CD14-positive monocyte (primary cell): ENCODE measurements at regions not wholly inside any gene's neighbourhood (a gene's known extent, or its start where the extent isn't known, plus 50 kb on each side); places are given as distances from the start of the nearest gene placed in this dataset.

Experiments
- DNase-seq, 3 donors: peaks; one replicate each; pipeline ENCODE4 v3.0.0-alpha.2; 2011 to 2022
- H2AFZ ChIP-seq: 2 replicates; pipeline ENCODE4 v1.6.0; 2012; ENCODE audit warnings: mild to moderate bottlenecking, low read depth, low read length, inconsistent platforms; ENCODE audit not compliant: insufficient read depth, poor library complexity, severe bottlenecking
- H3K27ac ChIP-seq, 2 donors: 1 replicate in 1 of 2; 2 replicates in 1 of 2; pipeline ENCODE4 v1.5.1; 2012 to 2013; ENCODE audit warnings: low read length in 2 of 2, control low read depth in 1 of 2, inconsistent platforms in 1 of 2, low read depth in 1 of 2, mild to moderate bottlenecking in 1 of 2
- H3K27me3 ChIP-seq, 2 donors: one replicate each; pipeline versions ENCODE4 v1.6.0 to v1.6.1; 2011 to 2013; ENCODE audit warnings: low read length in 2 of 2; ENCODE audit not compliant: control insufficient read depth in 2 of 2, insufficient read depth in 2 of 2
- H3K36me3 ChIP-seq, 2 donors: replicated peaks in 1 of 2; 1 replicate in 1 of 2; 2 replicates in 1 of 2; pipeline versions ENCODE4 v1.5.1 to v1.6.1; 2012 to 2013; ENCODE audit warnings: low read length in 2 of 2, control low read depth in 1 of 2, inconsistent platforms in 1 of 2, mild to moderate bottlenecking in 1 of 2; ENCODE audit not compliant: insufficient read depth in 2 of 2, control insufficient read depth in 1 of 2
- H3K4me1 ChIP-seq, 2 donors: 1 replicate in 1 of 2; 2 replicates in 1 of 2; pipeline versions ENCODE4 v1.5.1 to v1.6.1; 2012 to 2013; ENCODE audit warnings: low read length in 2 of 2, control low read depth in 1 of 2, inconsistent platforms in 1 of 2, mild to moderate bottlenecking in 1 of 2, moderate library complexity in 1 of 2; ENCODE audit not compliant: insufficient read depth in 2 of 2, control insufficient read depth in 1 of 2
- H3K4me2 ChIP-seq: replicated peaks from 2 replicates; pipeline ENCODE3; 2012; ENCODE audit warnings: low read length, moderate library complexity, mild to moderate bottlenecking; ENCODE audit not compliant: poor library complexity, severe bottlenecking; ENCODE audit errors: extremely low read depth
- H3K4me3 ChIP-seq, 3 experiments: fragments of 200-600 bp in 1 of 3; sonication (generic) in 1 of 3; replicated peaks in 1 of 3; 1 replicate in 2 of 3; 2 replicates in 1 of 3; pipeline ENCODE4 v1.5.1; 2011 to 2013; ENCODE audit warnings: low read length in 3 of 3, mild to moderate bottlenecking in 3 of 3, control low read depth in 2 of 3, low read depth in 2 of 3, inconsistent platforms in 1 of 3, moderate library complexity in 1 of 3
- H3K79me2 ChIP-seq: 2 replicates; pipeline ENCODE4 v1.6.0; 2012; ENCODE audit warnings: mild to moderate bottlenecking, control low read depth, inconsistent platforms, low read length, moderate library complexity; ENCODE audit not compliant: insufficient read depth
- H3K9ac ChIP-seq: 2 replicates; pipeline ENCODE4 v1.6.0; 2017; ENCODE audit warnings: low read length, mild to moderate bottlenecking; ENCODE audit not compliant: insufficient read depth, poor library complexity, severe bottlenecking
- H3K9me3 ChIP-seq, 2 donors: replicated peaks in 1 of 2; 1 replicate in 1 of 2; 2 replicates in 1 of 2; pipeline versions ENCODE4 v1.5.1 to v1.6.1; 2012 to 2013; ENCODE audit warnings: low read length in 2 of 2, control low read depth in 1 of 2; ENCODE audit not compliant: control insufficient read depth in 1 of 2, insufficient read depth in 1 of 2
- H4K20me1 ChIP-seq: 2 replicates; pipeline ENCODE4 v1.6.0; 2012; ENCODE audit warnings: mild to moderate bottlenecking, low read length, control low read depth, moderate library complexity; ENCODE audit not compliant: insufficient read depth
- H3K27ac Mint-ChIP-seq, 7 donors: one replicate each; pipeline ENCODE4 v1.8.0; 2020; ENCODE audit warnings: mild to moderate bottlenecking in 7 of 7, mixed read lengths in 7 of 7, moderate library complexity in 6 of 7, inconsistent platforms in 2 of 7
- H3K27me3 Mint-ChIP-seq, 3 donors: one replicate each; pipeline ENCODE4 v1.8.0; 2021 to 2022; ENCODE audit warnings: low read depth in 3 of 3, mild to moderate bottlenecking in 3 of 3, mixed read lengths in 3 of 3, moderate library complexity in 3 of 3, inconsistent platforms in 1 of 3
- H3K36me3 Mint-ChIP-seq, 2 donors: one replicate each; pipeline ENCODE4 v1.8.0; 2020; ENCODE audit warnings: mixed read lengths in 2 of 2, inconsistent platforms in 1 of 2, mild to moderate bottlenecking in 1 of 2
- H3K4me1 Mint-ChIP-seq: one replicate; pipeline ENCODE4 v1.8.0; 2020; ENCODE audit warnings: mild to moderate bottlenecking, mixed read lengths
- H3K4me3 Mint-ChIP-seq, 2 donors: one replicate each; pipeline ENCODE4 v1.8.0; 2020; ENCODE audit warnings: mild to moderate bottlenecking in 2 of 2, mixed read lengths in 2 of 2, moderate library complexity in 1 of 2
- H3K9me3 Mint-ChIP-seq, 7 donors: one replicate each; pipeline ENCODE4 v1.8.0; 2020 to 2022; ENCODE audit warnings: mixed read lengths in 7 of 7, mild to moderate bottlenecking in 6 of 7, moderate library complexity in 6 of 7, inconsistent platforms in 2 of 7
- CTCF ChIP-seq: fragments of 200-600 bp; IDR thresholded peaks from one replicate; pipeline ENCODE4 v1.8.0; 2022; ENCODE audit warnings: antibody characterized with exemption, mild to moderate bottlenecking
- WGBS: methylation state at CpG from one replicate; pipeline ENCODE4 v1.1.5; 2013; ENCODE audit warnings: missing lambda C conversion rate; ENCODE audit not compliant: insufficient coverage; 5-methylcytosine and 5-hydroxymethylcytosine counted together
- intact Hi-C, 2 donors: fragments of 100-400 bp; cut with micrococcal nuclease; formaldehyde crosslinking; loops; one replicate each; pipeline versions ENCODE4 v1.15.0 to v1.15.1; 2023

GRCh38 chr2:236901956-236902355 is 183.7 kb upstream of the COPS8 start:
- TF ChIP-seq CTCF = no peak
- WGBS = 80% methylated on average over 3 of the region's 4 CpGs
- intact Hi-C loops = no loop called here

DNA sequence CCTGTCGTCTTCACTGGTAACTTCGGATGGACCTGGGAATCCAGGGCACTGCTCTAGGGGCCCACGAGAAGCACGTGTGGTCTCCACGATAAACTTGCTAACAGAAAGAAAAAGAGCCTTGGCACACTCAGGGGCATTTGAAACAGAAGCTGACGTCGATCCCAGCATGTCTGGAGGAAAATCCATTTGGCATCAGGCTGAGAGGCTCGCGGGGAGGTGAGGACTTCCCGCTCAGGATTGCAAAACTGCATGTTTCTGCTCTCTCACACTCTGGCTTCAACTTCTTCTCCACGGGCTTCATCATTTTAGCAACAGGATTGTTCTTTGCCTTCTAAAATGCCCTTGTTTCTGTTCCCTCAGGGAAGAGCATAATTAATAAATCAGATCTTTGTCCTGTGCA is 181.7 kb upstream of the COPS8 start:
- no peak overlapping the region for H3K27ac Mint-ChIP-seq
- Histone ChIP-seq H3K79me2 (no peaks in the 10 kb centered on the region), H3K9ac (no peak overlapping the region), H3K9me3 (no peaks in the 10 kb centered on the region), H3K27ac (no peak overlapping the region), H3K4me2 (no peak overlapping the region), H3K27me3 (peaks cover 3 to 20% of the 10 kb centered on the region in 2 donors), H3K4me1 (no peaks in the 10 kb centered on the region), H3K4me3 (no peak overlapping the region), H3K36me3 (no peaks in the 10 kb centered on the region), H4K20me1 (no peaks in the 10 kb centered on the region), H2AFZ (no peak overlapping the region)
- H3K9me3 Mint-ChIP-seq = no peaks in the 10 kb centered on the region
- H3K27me3 Mint-ChIP-seq = peaks cover 23 to 52% (median 30%) of the 10 kb centered on the region in 3 donors
- no peak for TF ChIP-seq CTCF
- H3K4me1 Mint-ChIP-seq = no peaks in the 10 kb centered on the region
- H3K36me3 Mint-ChIP-seq = no peaks in the 10 kb centered on the region
- DNase-seq = no peak
- H3K4me3 Mint-ChIP-seq = peak overlapping the region in 1 of 2 donors; percentile 13
- WGBS = 89% methylated on average over 11 of the region's 11 CpGs
- intact Hi-C loops = no loop called here

More at GRCh38 chr2:236901956-236902355, 183.7 kb upstream of the COPS8 start:
- Mint-ChIP-seq H3K9me3 (no peaks in the 10 kb centered on the region), H3K36me3 (no peaks in the 10 kb centered on the region), H3K4me3 (peak overlapping the region in 1 of 2 donors; percentile 1), H3K27ac (no peak overlapping the region), H3K4me1 (no peaks in the 10 kb centered on the region), H3K27me3 (peaks cover 19 to 50% (median 21%) of the 10 kb centered on the region in 3 donors)
- no peaks in the 10 kb centered on the region for H3K4me1 ChIP-seq
- H4K20me1 ChIP-seq = no peaks in the 10 kb centered on the region
- no peak overlapping the region for H3K4me3 ChIP-seq
- DNase-seq = no peak
- H3K9me3 ChIP-seq = no peaks in the 10 kb centered on the region
- H2AFZ ChIP-seq = no peak overlapping the region
- peaks cover 3 to 21% of the 10 kb centered on the region in 2 donors for H3K27me3 ChIP-seq
- no peak overlapping the region for H3K9ac ChIP-seq
- H3K27ac ChIP-seq = no peak overlapping the region
- H3K36me3 ChIP-seq = no peaks in the 10 kb centered on the region
- H3K4me2 ChIP-seq = no peak overlapping the region
- no peaks in the 10 kb centered on the region for H3K79me2 ChIP-seq
